ENCODE measurements at regions not wholly inside any gene's neighbourhood (a gene's known extent, or its start where the extent isn't known, plus 50 kb on each side); places are given as distances from the start of the nearest gene placed in this dataset.

DNA sequence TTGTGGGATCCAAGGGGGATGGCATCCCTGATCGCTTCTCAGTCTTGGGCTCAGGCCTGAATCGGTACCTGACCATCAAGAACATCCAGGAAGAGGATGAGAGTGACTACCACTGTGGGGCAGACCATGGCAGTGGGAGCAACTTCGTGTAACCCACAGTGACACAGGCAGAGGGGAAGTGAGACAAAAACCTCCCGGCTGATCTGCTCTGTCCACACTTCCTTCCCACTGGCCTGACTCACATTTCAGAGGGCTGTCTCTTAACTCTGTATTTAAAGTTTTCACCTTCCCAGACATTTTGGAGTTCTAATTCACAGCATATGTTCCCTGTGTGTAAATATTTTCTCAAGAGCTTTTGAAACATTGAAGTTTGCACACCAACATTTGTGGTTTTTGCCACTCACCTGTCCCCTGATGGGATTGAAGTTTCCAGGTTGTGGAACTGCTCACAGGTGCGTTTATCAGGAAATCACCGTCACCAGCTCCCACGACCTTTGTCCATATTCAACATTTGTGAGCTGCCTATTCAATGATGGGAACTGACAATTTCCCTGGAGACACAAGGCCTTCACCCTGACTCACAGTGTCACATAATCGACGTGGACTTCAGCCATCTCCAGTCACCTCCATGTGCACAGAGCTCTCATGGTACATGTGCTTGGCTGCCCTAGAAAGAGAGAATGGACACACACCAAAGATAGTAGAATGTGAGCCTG, 99.2 kb downstream of the VPREB1 start:
- no peak for FAIRE-seq
- DNase-seq (ENCODE audit: low read depth in 1 of 2, low spot score in 2 of 2): no peak
- TF ChIP-seq, protein P1, sequence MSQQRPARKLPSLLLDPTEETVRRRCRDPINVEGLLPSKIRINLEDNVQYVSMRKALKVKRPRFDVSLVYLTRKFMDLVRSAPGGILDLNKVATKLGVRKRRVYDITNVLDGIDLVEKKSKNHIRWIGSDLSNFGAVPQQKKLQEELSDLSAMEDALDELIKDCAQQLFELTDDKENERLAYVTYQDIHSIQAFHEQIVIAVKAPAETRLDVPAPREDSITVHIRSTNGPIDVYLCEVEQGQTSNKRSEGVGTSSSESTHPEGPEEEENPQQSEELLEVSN (IDR thresholded peaks at IDR 0.05): no peak
- WGBS, 2 experiments (ENCODE audit: extremely low coverage in 1 of 2, insufficient coverage in 1 of 2, insufficient read length in 1 of 2, insufficient replicate concordance in 2 of 2, low coverage in 1 of 2, low lambda C conversion rate in 2 of 2, missing lambda C conversion rate in 1 of 2): 77% methylated on average over 9 of the region's 9 CpGs; no CpG with 5 or more reads in 1 of the 2 experiments
- no peaks in the 10 kb centered on the region for H3K36me3 ChIP-seq (ENCODE audit: control insufficient read depth in 2 of 4, insufficient read depth in 4 of 4, low read length in 3 of 4)
- peaks cover 3 to 5% of the 10 kb centered on the region in 2 experiments for H4K20me1 ChIP-seq (replicated peaks in 1 of 2; ENCODE audit: control insufficient read depth in 1 of 2, insufficient read depth in 2 of 2, low read length in 2 of 2)
- ChIA-PET CTCF (ENCODE audit: partially characterized antibody) (interaction anchor here (0.8 to 1.9 kb wide), 13 partner anchors 10 to 610 kb away, joined by 3 to 16 read pairs (median 4); no protein-coding TSS in a partner anchor), POLR2A (ENCODE audit: partially characterized antibody) (interaction anchor here (0.6 kb wide), 1 partner anchor 87 kb away, joined by 3 read pairs; no protein-coding TSS in a partner anchor)
- no peak overlapping the region for H2BK120ac ChIP-seq (replicated peaks; ENCODE audit: low read depth, low read length)
- H2BK20ac ChIP-seq (ENCODE audit: low read length): no peak overlapping the region
- H2BK15ac ChIP-seq (ENCODE audit: low read length): no peak overlapping the region
- peaks cover 0 to 5% (median 1%) of the 10 kb centered on the region in 4 experiments; a peak in 3 of 7 replicates for H3K4me1 ChIP-seq (replicated peaks in 1 of 4; ENCODE audit: control insufficient read depth in 3 of 4, insufficient read depth in 4 of 4, low read length in 3 of 4)
- no peaks in the 10 kb centered on the region for H3K79me2 ChIP-seq (ENCODE audit: control insufficient read depth in 1 of 2, insufficient read depth in 2 of 2, low read length in 2 of 2)
- H2AK5ac ChIP-seq (ENCODE audit: low read depth, low read length): no peak overlapping the region
- H2AFZ ChIP-seq (ENCODE audit: low read length): no peak overlapping the region
- H3K9me3 ChIP-seq (ENCODE audit: insufficient read depth in 2 of 2, low read depth in 1 of 2, low read length in 1 of 2): no peaks in the 10 kb centered on the region
- no peak overlapping the region for H3K4ac ChIP-seq (replicated peaks; ENCODE audit: insufficient read length, low read depth, low read length)
- no peak overlapping the region for H3K14ac ChIP-seq (ENCODE audit: insufficient read length)
- H3K56ac ChIP-seq (replicated peaks; ENCODE audit: insufficient read length, low read depth, low read length): no peak overlapping the region
- H3K27ac ChIP-seq (ENCODE audit: low read depth, low read length): no peak overlapping the region
- H3K9ac ChIP-seq (replicated peaks in 1 of 4; ENCODE audit: extremely low read depth in 1 of 4, low read depth in 3 of 4, low read length in 3 of 4): no peak overlapping the region
- no peak overlapping the region for H2BK5ac ChIP-seq (ENCODE audit: low read depth, low read length)
- no peaks in the 10 kb centered on the region for H3K79me1 ChIP-seq (ENCODE audit: low read depth, low read length)
- peak overlapping the region; percentile 12; the same call in 1 of the 2 replicates for H4K8ac ChIP-seq (ENCODE audit: extremely low read depth, insufficient read depth, low read length)
- H3K18ac ChIP-seq (ENCODE audit: extremely low read depth, low read length): no peak overlapping the region
- peaks cover 72 to 98% (median 90%) of the 10 kb centered on the region in 4 experiments for H3K27me3 ChIP-seq (replicated peaks in 1 of 4; ENCODE audit: control insufficient read depth in 3 of 4, extremely low read depth in 1 of 4, insufficient read depth in 3 of 4, low read length in 3 of 4)
- no peak overlapping the region for H3K23ac ChIP-seq (ENCODE audit: insufficient read length)
- no peak overlapping the region for H3K4me3 ChIP-seq (ENCODE audit: extremely low read depth in 1 of 4, insufficient read depth in 2 of 4, low read depth in 3 of 4, low read length in 4 of 4)
- 0 out of 2 replicates have a peak overlapping the region, but pooled peaks have one; percentile 39 for H2BK12ac ChIP-seq (ENCODE audit: low read depth, low read length)
- no peak overlapping the region for H4K91ac ChIP-seq (replicated peaks; ENCODE audit: insufficient read length, low read length)
- no peak overlapping the region for H4K5ac ChIP-seq (ENCODE audit: insufficient read length, low read depth, low read length)
- H3K23me2 ChIP-seq (ENCODE audit: low read depth, low read length): no peaks in the 10 kb centered on the region
- H3K4me2 ChIP-seq (ENCODE audit: insufficient read depth in 1 of 2, low read depth in 2 of 2, low read length in 2 of 2): no peak overlapping the region

Measured in H1 (cell line).